ENCODE measurements at regions not wholly inside any gene's neighbourhood (a gene's known extent, or its start where the extent isn't known, plus 50 kb on each side); places are given as distances from the start of the nearest gene placed in this dataset.

- TF ChIP-seq CTCF (conservative IDR thresholded peaks at IDR 0.05 in 1 of 2, IDR thresholded peaks at IDR 0.05 in 1 of 2; ENCODE audit: low read depth in 1 of 2, low read length in 2 of 2): no peak
- TF ChIP-seq EZH2 (IDR thresholded peaks at IDR 0.05; ENCODE audit: low read length, missing control alignments): no peak
Observed at GRCh38 chr16:72332926-72333325, 161.0 kb upstream of the PMFBP1 start.

Measured in fibroblast of lung (primary cell).